T-helper 1 cell treated with Interleukin-12 subunit alpha and Interleukin-12 subunit beta and Interleukin-4 antibody, amounts not matched to agents 30 ng/mL and 1 ng/mL, for 36 hours (primary cell): ENCODE measurements at regions not wholly inside any gene's neighbourhood (a gene's known extent, or its start where the extent isn't known, plus 50 kb on each side); places are given as distances from the start of the nearest gene placed in this dataset.
"Not testable (repeated sequence)": the region's sequence is repeated elsewhere in the genome, so short reads cannot be mapped to it uniquely, and the experiment has no call there.

Source experiments
- intact Hi-C: fragments of 100-400 bp; cut with micrococcal nuclease; formaldehyde crosslinking; loops from one replicate; pipeline ENCODE4 v1.15.1; 2024

- intact Hi-C loops, result no loop called here
Measured at GRCh38 chr16:75921281-75921680, 195.0 kb upstream of the CPHXL start.

- intact Hi-C loops, result no loop called here
Measured at GRCh38 chr16:75922250-75922649, 196.0 kb upstream of the CPHXL start.

- intact Hi-C loops, result no loop called here
Measured at GRCh38 chr16:75924397-75924796, 198.1 kb upstream of the CPHXL start.

GRCh38 chr16:75927810-75928209 is 201.5 kb upstream of the CPHXL start:
- intact Hi-C loops, result no loop called here

GRCh38 chr16:75928295-75928694 is 202.0 kb upstream of the CPHXL start:
- intact Hi-C loops, result no loop called here

- intact Hi-C loops, result no loop called here
Measured at GRCh38 chr16:75929046-75929445, 202.8 kb upstream of the CPHXL start.

GRCh38 chr16:75931043-75931442 is 204.8 kb upstream of the CPHXL start:
- intact Hi-C loops, result no loop called here

- intact Hi-C loops, result no loop called here
Measured at GRCh38 chr16:75931970-75932369, 205.7 kb upstream of the CPHXL start.

- intact Hi-C loops, result no loop called here
Measured at GRCh38 chr16:75938818-75939217, 212.5 kb upstream of the CPHXL start.

DNA sequence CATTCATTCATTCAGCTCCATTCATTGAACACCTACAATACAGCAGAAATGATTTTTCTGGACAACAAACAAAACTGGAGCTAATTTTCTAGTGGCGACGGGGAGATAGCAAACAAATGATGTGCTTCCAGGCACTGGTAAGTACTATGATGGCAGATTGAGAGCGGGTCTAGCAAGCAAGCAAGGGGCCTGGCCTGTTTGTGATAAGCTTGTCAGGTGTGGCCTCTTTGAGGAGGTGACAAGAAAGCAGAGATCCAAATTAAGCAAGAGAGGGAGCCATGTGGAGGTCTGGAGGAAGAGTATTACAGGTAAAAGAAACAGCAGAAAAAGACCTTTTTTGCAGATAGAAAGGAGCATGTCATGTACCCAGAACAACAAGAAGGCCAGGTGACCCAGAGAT is 216.1 kb upstream of the CPHXL start:
- intact Hi-C loops, result no loop called here

DNA sequence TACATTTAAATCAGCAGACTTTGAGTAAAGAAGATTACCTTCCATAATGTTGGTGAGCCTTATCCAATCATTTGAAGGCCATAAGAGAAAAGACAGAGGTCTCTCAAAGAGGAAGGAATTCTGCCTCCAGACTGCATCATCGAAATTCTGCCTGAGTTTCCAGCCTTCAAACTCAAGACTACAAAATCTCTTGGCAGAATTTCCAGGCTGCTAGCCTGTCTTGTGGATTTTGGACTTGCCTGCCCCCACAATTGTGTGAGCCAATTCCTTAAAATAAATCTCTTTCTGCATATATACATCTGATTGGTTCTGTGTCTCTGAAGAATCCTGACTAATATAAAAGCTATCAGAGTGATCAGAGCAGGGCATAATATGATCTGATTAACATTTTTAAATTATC is 216.6 kb upstream of the CPHXL start:
- intact Hi-C loops, result no loop called here

DNA sequence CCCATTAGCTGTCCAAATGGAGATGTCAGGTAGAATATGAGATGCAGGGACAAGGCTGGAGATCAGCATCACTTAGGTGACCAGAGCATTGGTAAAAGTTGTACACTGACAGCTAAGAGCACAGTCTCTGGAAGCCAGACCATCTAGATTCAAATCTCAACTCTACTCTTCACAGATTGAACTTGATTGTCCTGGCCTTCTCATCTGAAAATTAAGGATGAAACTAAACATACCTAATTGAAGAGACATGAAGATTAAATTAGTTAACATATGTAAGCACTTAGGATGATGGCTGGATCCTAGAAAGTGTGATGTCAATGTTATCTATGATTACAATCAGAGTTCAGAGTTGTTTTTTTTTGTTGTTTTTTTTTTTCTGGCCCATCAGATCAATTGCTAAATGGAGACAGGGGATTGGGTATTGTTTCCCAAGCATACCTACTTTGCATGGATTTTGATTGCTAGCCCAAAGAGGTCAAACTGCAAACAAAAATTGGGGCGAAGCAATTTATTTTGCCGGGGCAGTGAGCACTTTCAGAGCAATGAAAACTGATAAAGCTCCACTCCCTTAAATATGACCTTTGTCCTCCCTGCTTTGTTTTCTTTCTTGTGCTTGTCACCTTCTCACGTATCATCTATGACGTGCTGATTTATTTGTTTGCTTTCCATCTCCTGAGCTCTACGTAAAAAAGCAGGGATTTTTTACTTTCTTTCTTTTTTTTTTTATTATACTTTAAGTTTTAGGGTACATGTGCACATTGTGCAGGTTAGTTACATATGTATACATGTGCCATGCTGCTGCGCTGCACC is 217.6 kb upstream of the CPHXL start:
- intact Hi-C loops, result no loop called here

GRCh38 chr16:75945916-75946457 is 219.7 kb upstream of the CPHXL start:
- intact Hi-C loops, result no loop called here

DNA sequence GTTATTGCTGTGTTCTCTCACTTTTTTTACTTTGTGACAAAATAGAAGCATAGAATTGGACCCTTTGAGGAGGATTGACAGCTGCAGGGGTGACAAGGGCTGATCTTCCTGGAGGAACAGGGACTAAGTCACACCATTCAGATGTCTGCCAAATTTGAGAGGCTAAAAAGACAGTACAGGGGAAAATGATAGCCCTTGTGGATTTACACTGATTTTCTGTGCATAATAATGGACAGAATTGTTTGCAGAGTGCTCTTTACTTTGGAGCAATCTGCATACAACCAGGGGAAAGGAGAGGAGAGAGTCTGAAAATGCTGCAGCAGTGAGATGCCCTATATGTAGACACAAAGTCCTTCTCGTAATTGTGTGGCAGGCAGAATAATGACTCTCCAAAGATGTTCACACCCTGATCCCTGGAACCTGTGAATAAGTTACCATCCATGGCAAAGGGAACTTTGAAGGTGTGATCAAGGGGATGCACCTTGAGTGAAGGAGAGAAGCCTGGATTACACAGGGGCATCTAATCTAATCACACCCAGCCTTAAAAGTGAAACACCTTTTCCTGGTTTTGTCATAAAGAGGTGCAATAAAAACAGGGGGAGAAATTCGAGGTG is 221.4 kb upstream of the CPHXL start:
- intact Hi-C loops, result no loop called here

DNA sequence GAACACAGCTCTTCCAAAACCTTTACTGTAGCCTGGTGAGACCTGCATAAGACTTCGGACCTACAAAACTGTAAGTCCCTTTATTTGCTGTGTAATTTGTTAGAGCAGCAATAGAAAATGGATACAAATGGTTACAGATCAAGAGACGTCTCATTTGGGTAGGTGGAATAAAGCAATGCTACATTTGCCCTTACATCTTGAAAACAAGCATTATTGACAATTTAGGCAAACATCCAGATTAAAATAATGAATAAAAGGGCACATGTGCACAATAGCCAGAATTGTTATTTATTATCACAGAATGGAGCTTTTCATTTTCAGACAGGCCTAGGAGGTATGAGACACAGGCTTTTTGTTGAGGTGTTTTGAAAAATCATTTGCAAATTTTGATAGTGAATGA is 222.2 kb upstream of the CPHXL start:
- intact Hi-C loops, result no loop called here

GRCh38 chr16:75948886-75949285 is 222.6 kb upstream of the CPHXL start:
- intact Hi-C loops, result no loop called here

DNA sequence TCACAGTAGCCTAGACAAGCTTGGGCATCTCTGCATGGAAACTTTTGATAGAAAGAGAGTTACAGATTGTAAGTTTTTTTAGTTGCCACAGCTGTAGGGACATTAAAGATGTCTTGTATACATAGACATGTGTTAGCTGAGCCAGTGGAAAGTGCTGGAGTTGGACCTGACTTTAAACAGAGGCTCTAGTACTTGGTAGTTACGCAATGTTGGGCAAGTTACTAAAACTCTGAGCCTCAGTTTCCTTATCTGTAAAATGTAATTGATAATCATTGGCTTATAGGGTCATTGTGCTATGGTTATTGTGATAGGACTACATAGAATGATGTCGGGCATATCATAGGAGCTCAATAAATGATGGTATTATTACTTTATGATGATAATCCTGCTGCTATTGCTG is 225.8 kb upstream of the CPHXL start:
- intact Hi-C loops, result no loop called here

DNA sequence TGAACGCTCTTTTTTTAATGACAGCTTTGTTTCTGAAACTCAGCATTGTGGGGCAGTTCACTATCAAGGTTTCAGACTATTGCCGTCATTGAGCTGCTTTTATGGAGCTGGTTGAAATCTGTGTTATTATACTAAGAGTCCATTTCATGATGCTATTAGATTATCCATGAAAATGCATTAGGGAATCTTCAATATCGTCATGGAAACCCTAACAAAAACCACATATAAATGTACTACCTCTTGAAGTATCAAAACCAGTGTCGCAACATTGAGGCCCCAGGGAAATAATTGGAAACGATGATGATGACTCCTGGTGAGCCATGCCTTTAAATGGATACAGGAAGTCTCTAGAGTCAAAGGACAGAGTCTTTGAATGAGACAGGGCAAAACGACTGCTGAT is 231.6 kb upstream of the CPHXL start:
- intact Hi-C loops, result no loop called here

- intact Hi-C loops, result no loop called here
Measured at GRCh38 chr16:75965504-75966374, 239.4 kb upstream of the CPHXL start.

DNA sequence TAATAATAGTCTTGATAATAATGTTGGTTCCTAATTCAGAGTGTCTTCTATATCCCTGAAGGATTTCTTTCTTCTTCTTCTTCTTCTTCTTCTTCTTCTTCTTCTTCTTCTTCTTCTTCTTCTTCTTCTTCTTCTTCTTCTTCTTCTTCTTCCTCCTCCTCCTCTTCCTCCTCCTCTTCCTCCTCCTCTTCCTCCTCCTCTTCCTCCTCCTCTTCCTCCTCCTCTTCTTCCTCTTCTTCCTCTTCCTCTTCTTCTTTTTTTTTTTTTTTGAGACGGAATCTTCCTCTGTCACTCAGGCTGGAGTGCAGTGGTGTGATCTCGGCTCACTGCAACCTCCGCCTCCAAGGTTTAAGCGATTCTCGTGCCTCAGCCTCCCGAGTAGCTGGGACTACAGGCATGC is 242.8 kb upstream of the CPHXL start:
- intact Hi-C loops, result not testable (repeated sequence)

DNA sequence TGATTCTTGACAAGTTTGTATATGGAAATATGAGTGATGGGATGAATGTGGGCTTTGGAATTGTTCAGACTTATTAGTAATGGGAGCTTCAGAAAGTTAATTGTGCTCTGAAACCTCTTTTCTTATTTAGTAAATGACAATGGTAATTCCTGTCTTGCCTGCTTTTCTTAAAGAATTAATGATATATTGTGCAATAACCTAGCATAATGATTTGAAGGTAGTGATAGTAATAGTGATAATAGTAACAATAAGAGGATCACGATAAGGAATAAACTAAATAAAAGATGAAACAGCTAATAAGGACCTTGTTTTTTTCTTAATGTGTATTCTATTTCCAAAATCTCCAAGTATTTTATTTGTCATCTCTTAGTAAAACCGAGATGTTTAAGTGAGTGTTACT is 245.0 kb upstream of the CPHXL start:
- intact Hi-C loops, result loop anchor here (10.0 kb wide), 1 partner anchor 1057 kb away; no protein-coding TSS in a partner anchor

DNA sequence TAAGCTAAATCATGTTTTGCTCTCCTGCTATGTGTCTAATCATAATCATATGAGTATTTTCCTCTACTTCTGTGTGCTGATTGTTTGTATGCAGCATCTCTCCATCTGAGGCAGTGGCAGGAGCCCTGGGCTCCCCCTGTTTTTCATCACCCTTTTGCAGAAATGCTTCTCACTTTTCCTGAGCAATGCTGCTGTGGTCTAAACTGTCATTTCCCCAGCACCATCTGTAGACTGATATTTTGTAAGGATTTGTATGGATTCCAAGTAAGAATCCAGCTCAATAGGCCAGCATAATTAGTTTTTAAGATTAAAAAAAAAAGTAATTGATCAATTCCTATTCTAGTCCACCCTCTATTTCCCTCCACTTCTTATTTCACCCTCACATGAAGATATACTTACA is 257.0 kb upstream of the CPHXL start:
- intact Hi-C loops, result no loop called here
